ENCODE measurements at regions not wholly inside any gene's neighbourhood (a gene's known extent, or its start where the extent isn't known, plus 50 kb on each side); places are given as distances from the start of the nearest gene placed in this dataset.
A peak's percentile ranks its signal among the peaks of the same experiment; 100 is the strongest.

GRCh38 chr16:73298562-73298961, 250.6 kb upstream of the ZFHX3 start:
- Histone ChIP-seq H3K4ac (ENCODE audit: low read depth, low read length) (no peak overlapping the region), H3K79me1 (ENCODE audit: low read depth in 1 of 2, low read length in 2 of 2) (no peaks in the 10 kb centered on the region)
- in situ Hi-C loops (cut with MboI; ENCODE audit: low sequenced_read_pairs): no loop called here

More at GRCh38 chr16:73298562-73298961, 250.6 kb upstream of the ZFHX3 start:
- Histone ChIP-seq H2BK120ac (ENCODE audit: low read depth, low read length) (no peak overlapping the region), H4K20me1 (ENCODE audit: insufficient read depth, low read length) (no peaks in the 10 kb centered on the region), H3K4me2 (ENCODE audit: low read depth, low read length) (no peak overlapping the region), H3K27ac (ENCODE audit: insufficient read depth, low read length) (no peak overlapping the region), H3K23ac (ENCODE audit: low read depth, low read length) (no peak overlapping the region), H3K9me3 (ENCODE audit: control insufficient read depth, insufficient read depth, low read length) (no peaks in the 10 kb centered on the region), H4K5ac (ENCODE audit: low read depth, low read length) (no peak overlapping the region), H3K14ac (replicated peaks; ENCODE audit: low read depth, low read length) (no peak overlapping the region), H3K9ac (ENCODE audit: low read depth, low read length) (no peak overlapping the region), H3K4me3 (ENCODE audit: insufficient read depth, low read depth, low read length) (no peak overlapping the region), H3K27me3 (ENCODE audit: control insufficient read depth, insufficient read depth, low read length) (no peaks in the 10 kb centered on the region; the same call in 1 of the 2 replicates), H2AK5ac (ENCODE audit: low read depth, low read length) (no peak overlapping the region), H3K36me3 (ENCODE audit: control insufficient read depth, insufficient read depth, low read length) (no peaks in the 10 kb centered on the region), H3K4me1 (ENCODE audit: control insufficient read depth, insufficient read depth, low read length) (no peaks in the 10 kb centered on the region), H4K8ac (ENCODE audit: low read depth in 2 of 2, low read length in 2 of 2) (no peak overlapping the region), H4K91ac (ENCODE audit: insufficient read depth, low read depth, low read length) (no peak overlapping the region), H2BK5ac (ENCODE audit: low read depth, low read length, poor library complexity, severe bottlenecking) (no peak overlapping the region), H3K18ac (ENCODE audit: low read depth, low read length) (no peak overlapping the region), H2BK15ac (ENCODE audit: low read depth, low read length) (no peak overlapping the region), H2AFZ (replicated peaks; ENCODE audit: low read length, poor library complexity) (no peak overlapping the region), H3K56ac (ENCODE audit: extremely low read depth, insufficient read depth, low read length) (no peak overlapping the region), H3K9me1 (ENCODE audit: insufficient read depth, low read length) (no peaks in the 10 kb centered on the region; the same call in 1 of the 2 replicates), H2BK20ac (ENCODE audit: low read depth, low read length) (no peak overlapping the region), H2AK9ac (replicated peaks; ENCODE audit: low read depth, low read length, poor library complexity) (no peak overlapping the region)
- WGBS, 2 experiments (ENCODE audit: extremely low coverage in 2 of 2, insufficient read length in 1 of 2): no CpG with 5 or more reads among the region's 3 CpGs
- peak; percentile 61 for DNase-seq
- intact Hi-C loops (cut with micrococcal nuclease) (no loop called here), dilution Hi-C loops (cut with HindIII; ENCODE audit: low sequenced_read_pairs, unreplicated experiment) (no loop called here)
- ChIA-PET CTCF (interaction anchor here (0.5 kb wide), 1 partner anchor 579 kb away, joined by 3 read pairs; no protein-coding TSS in a partner anchor), POLR2A (ENCODE audit: unreplicated experiment) (no interaction called here)
- peak; percentile 75 for ATAC-seq (ENCODE audit: low read depth)
- BruUV-seq (replicated peaks): no TSS peak
- TF ChIP-seq SMC3 (IDR thresholded peaks at IDR 0.05; ENCODE audit: low read depth, low read length) (no peak), MAZ (IDR thresholded peaks at IDR 0.05; ENCODE audit: borderline replicate concordance, low read depth, low read length) (no peak), CEBPB (IDR thresholded peaks at IDR 0.05; ENCODE audit: low read depth, low read length) (no peak), MXI1 (IDR thresholded peaks at IDR 0.05; ENCODE audit: borderline replicate concordance, low read depth, low read length) (no peak), POLR2A (IDR thresholded peaks at IDR 0.05; ENCODE audit: low read depth, low read length) (no peak)
